Tibial artery (tissue), 4 donors: ENCODE measurements at regions not wholly inside any gene's neighbourhood (a gene's known extent, or its start where the extent isn't known, plus 50 kb on each side); places are given as distances from the start of the nearest gene placed in this dataset.

Experiments
- DNase-seq, 2 donors: peaks; one replicate each; pipeline ENCODE4 v3.0.0-alpha.2; 2019
- H3K27ac ChIP-seq, 2 donors: fragments of 200-600 bp; sonication (generic) in 1 of 2; 1 replicate in 1 of 2; 2 replicates in 1 of 2; pipeline ENCODE4 v1.5.1; 2018 to 2019; ENCODE audit warnings: mild to moderate bottlenecking in 1 of 2
- H3K27me3 ChIP-seq, 2 donors: fragments of 200-600 bp; sonication (generic) in 1 of 2; one replicate each; pipeline versions ENCODE4 v1.5.1 to v1.6.0; 2016 to 2019
- H3K36me3 ChIP-seq, 3 donors: fragments of 200-600 bp; sonication (generic) in 2 of 3; one replicate each; pipeline ENCODE4 v1.5.1; 2016 to 2019; ENCODE audit warnings: mild to moderate bottlenecking in 2 of 3
- H3K4me1 ChIP-seq, 4 donors: fragments of 200-600 bp; sonication (generic) in 2 of 4; 1 replicate in 3 of 4; 2 replicates in 1 of 4; pipeline ENCODE4 v1.5.1; 2016 to 2019
- H3K4me3 ChIP-seq, 2 donors: fragments of 200-600 bp; sonication (generic) in 1 of 2; 1 replicate in 1 of 2; 2 replicates in 1 of 2; pipeline ENCODE4 v1.5.1; 2018 to 2019; ENCODE audit warnings: mild to moderate bottlenecking in 2 of 2
- H3K9me3 ChIP-seq, 3 donors: fragments of 200-600 bp; sonication (generic) in 1 of 3; one replicate each; pipeline ENCODE4 v1.5.1; 2016 to 2019
- intact Hi-C: fragments of 100-400 bp; cut with DNase I; formaldehyde crosslinking; loops from one replicate; pipeline ENCODE4 v1.15.0; 2023; ENCODE audit warnings: low total_unique reads
- TF ChIP-seq, protein P1 (sequence below), 2 experiments: fragments of 200-600 bp in 1 of 2; fragments of 450-650 bp in 1 of 2; IDR thresholded peaks; one replicate each; pipeline ENCODE4 v1.5.1; 2017 to 2019; ENCODE audit warnings: antibody characterized with exemption in 2 of 2, mild to moderate bottlenecking in 1 of 2, moderate library complexity in 1 of 2

- H3K9me3 ChIP-seq, result no peaks in the 10 kb centered on the region
- intact Hi-C loops, result no loop called here
- no peaks in the 10 kb centered on the region for H3K27me3 ChIP-seq
- H3K4me3 ChIP-seq, result no peak overlapping the region
- H3K27ac ChIP-seq, result no peak overlapping the region
- no peak for DNase-seq
- H3K4me1 ChIP-seq, result peaks cover 0 to 6% (median 5%) of the 10 kb centered on the region in 4 donors
- no peaks in the 10 kb centered on the region for H3K36me3 ChIP-seq
- TF ChIP-seq, protein P1, sequence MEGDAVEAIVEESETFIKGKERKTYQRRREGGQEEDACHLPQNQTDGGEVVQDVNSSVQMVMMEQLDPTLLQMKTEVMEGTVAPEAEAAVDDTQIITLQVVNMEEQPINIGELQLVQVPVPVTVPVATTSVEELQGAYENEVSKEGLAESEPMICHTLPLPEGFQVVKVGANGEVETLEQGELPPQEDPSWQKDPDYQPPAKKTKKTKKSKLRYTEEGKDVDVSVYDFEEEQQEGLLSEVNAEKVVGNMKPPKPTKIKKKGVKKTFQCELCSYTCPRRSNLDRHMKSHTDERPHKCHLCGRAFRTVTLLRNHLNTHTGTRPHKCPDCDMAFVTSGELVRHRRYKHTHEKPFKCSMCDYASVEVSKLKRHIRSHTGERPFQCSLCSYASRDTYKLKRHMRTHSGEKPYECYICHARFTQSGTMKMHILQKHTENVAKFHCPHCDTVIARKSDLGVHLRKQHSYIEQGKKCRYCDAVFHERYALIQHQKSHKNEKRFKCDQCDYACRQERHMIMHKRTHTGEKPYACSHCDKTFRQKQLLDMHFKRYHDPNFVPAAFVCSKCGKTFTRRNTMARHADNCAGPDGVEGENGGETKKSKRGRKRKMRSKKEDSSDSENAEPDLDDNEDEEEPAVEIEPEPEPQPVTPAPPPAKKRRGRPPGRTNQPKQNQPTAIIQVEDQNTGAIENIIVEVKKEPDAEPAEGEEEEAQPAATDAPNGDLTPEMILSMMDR (IDR thresholded peaks at IDR 0.05), result no peak
Measured at GRCh38 chr1:218891577-218891976, 282.1 kb upstream of the LYPLAL1 start.

GRCh38 chr1:218895064-218895587 is 278.6 kb upstream of the LYPLAL1 start:
- no peaks in the 10 kb centered on the region for H3K36me3 ChIP-seq
- no peak overlapping the region for H3K27ac ChIP-seq
- H3K4me1 ChIP-seq, result no peaks in the 10 kb centered on the region
- TF ChIP-seq, protein P1 (IDR thresholded peaks at IDR 0.05), result no peak
- H3K4me3 ChIP-seq, result no peak overlapping the region
- no peak for DNase-seq
- H3K27me3 ChIP-seq, result no peaks in the 10 kb centered on the region
- intact Hi-C loops, result no loop called here
- no peaks in the 10 kb centered on the region for H3K9me3 ChIP-seq

- H3K4me1 ChIP-seq, result no peaks in the 10 kb centered on the region
- no peak for DNase-seq
- H3K27me3 ChIP-seq, result no peaks in the 10 kb centered on the region
- no peaks in the 10 kb centered on the region for H3K9me3 ChIP-seq
- no peaks in the 10 kb centered on the region for H3K36me3 ChIP-seq
- H3K27ac ChIP-seq, result no peak overlapping the region
- H3K4me3 ChIP-seq, result no peak overlapping the region
- TF ChIP-seq, protein P1 (IDR thresholded peaks at IDR 0.05), result no peak
- intact Hi-C loops, result no loop called here
Measured at GRCh38 chr1:218896202-218896601, 277.5 kb upstream of the LYPLAL1 start.

DNA sequence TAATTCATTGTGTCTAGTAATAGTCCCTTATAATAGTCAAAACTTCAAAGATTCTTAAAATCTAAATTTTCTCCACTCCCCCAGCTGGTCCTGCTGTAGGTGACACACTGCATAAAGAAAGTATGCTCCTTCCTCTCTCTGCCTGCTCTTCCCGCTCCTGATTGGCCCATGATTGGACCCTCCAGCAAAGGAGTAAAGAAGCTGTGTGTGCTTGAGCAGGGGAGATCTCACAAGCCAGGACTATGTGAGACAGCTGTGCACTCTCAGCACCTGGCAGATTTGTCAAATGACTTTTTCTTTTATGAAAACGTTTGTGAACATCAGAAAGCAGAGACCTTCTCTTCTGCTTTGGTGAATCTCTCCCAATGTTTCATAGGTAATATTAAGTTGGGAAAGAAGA is 274.8 kb upstream of the LYPLAL1 start:
- intact Hi-C loops, result no loop called here
- H3K36me3 ChIP-seq, result no peaks in the 10 kb centered on the region
- H3K9me3 ChIP-seq, result no peaks in the 10 kb centered on the region
- TF ChIP-seq, protein P1 (IDR thresholded peaks at IDR 0.05), result no peak
- no peaks in the 10 kb centered on the region for H3K4me1 ChIP-seq
- DNase-seq, result no peak
- H3K27ac ChIP-seq, result no peak overlapping the region
- H3K4me3 ChIP-seq, result no peak overlapping the region
- no peaks in the 10 kb centered on the region for H3K27me3 ChIP-seq

GRCh38 chr1:218900615-218901014 is 273.1 kb upstream of the LYPLAL1 start:
- DNase-seq, result no peak
- H3K27ac ChIP-seq, result no peak overlapping the region
- H3K4me3 ChIP-seq, result no peak overlapping the region
- no peaks in the 10 kb centered on the region for H3K27me3 ChIP-seq
- H3K36me3 ChIP-seq, result no peaks in the 10 kb centered on the region
- no peaks in the 10 kb centered on the region for H3K4me1 ChIP-seq
- TF ChIP-seq, protein P1 (IDR thresholded peaks at IDR 0.05), result no peak
- intact Hi-C loops, result no loop called here
- no peaks in the 10 kb centered on the region for H3K9me3 ChIP-seq

DNA sequence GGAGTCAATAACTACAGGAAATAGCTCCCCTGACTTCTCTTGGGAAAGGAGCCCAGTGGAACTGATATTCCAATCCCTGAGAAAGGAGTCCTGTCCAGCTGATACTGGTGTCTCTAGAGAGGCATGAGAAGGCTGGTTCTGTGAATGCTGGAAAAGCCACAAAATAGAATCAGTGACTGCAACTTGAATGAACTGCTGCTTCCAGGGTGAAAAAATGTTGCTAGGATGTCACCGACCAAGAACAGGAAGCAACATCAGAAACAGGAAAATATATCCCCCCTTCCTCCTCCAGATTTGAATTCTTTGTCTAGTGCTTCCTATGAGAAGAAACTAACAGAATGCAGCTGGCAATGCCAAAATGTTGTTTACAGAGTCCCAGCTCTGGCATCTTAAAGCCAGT is 269.3 kb upstream of the LYPLAL1 start:
- Histone ChIP-seq H3K36me3 (no peaks in the 10 kb centered on the region), H3K27me3 (no peaks in the 10 kb centered on the region), H3K9me3 (no peaks in the 10 kb centered on the region), H3K4me3 (no peak overlapping the region), H3K27ac (no peak overlapping the region), H3K4me1 (no peaks in the 10 kb centered on the region)
- intact Hi-C loops, result no loop called here
- TF ChIP-seq, protein P1 (IDR thresholded peaks at IDR 0.05), result no peak
- no peak for DNase-seq
